HG03045 (cell line): ENCODE measurements at regions not wholly inside any gene's neighbourhood (a gene's known extent, or its start where the extent isn't known, plus 50 kb on each side); places are given as distances from the start of the nearest gene placed in this dataset.
"Not testable (repeated sequence)": the region's sequence is repeated elsewhere in the genome, so short reads cannot be mapped to it uniquely, and the experiment has no call there.

Experiments used
- ATAC-seq: cut with Tn5 transposase; IDR thresholded peaks from one replicate; pipeline ENCODE4 v1.9.1; 2021; ENCODE audit warnings: mild to moderate bottlenecking, moderate library complexity; ENCODE audit not compliant: unreplicated experiment

DNA sequence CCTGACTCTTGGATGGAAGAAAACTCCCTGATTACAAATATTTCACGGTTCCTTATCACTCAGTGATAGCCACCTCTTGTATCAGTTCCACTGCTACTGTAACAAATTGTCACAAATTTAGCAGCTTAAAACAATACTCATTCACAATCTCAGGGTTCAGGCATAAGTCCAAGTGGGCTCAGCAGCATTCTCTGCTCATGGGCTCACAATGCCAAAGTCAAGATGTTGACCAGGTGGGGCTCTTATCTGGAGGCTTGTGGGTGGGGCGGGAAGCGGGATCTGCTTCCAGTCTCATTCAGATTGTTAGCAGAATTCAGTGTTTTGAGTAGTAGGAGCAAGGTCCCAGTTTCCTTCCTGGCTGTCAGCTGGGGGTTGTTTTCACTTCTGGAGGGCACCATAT is 137.3 kb upstream of the FAM78B start:
- no peak for ATAC-seq

DNA sequence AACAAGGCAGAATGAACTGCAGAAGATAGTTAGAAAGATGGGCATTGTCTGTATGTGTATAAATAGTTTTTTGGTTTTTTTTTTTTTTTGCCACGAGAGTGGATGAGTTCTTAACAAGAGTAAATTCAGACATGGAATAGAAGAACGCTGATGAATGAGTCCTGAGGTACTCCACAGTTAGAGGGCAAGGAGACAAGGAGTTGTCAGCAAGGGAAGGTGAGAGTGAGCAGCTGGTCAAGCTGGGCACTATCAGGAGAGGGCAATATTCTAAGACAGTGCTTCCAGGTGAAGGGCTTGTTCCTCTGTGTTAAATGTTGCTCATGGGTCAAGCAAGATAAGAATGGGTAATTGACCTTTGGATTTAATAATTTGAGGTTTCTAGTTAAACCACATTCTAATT is 138.6 kb upstream of the FAM78B start:
- ATAC-seq = no peak

DNA sequence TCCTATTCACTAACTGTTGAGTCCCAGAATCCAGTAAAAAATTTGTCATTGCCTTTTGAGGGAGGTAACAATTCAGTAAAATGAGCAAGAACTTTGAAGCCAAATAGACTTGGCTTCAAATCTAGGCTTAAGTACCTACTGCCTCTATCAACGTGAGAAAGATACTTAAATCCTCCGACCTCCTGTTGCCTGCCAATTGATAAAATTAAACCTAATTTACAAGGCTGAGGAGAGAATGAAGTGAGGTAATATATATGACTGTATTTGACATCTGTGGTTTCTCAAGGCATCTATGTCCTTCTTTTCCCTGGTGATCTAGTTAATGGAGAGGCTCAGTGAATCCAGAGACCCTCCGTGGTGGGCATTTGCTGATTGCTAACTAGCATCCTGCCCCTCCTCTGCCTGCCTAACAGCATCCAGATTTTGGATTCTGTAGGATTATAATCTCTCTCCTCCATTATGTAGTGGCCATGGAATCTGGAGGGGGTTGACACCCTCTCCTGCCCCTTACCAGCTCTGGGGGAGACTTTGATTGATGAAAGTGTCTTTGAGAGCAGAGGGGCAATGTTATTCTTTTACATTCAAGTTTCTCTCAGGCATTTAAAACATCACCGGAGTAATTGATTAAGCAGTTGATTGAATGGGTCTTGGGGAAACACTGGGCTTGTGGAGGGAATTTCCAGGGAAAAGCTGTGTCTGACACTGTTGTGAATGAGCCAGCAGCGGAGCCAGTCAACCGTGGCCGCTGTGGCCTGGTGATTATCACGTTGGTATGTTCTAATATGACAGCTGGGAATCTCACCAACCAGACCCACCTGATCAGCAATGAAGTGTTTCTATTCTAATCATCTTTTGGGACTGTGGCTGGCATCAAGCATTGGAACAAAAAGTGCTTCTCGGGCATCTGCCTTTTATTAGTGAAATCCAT is 140.7 kb upstream of the FAM78B start:
- no peak for ATAC-seq

DNA sequence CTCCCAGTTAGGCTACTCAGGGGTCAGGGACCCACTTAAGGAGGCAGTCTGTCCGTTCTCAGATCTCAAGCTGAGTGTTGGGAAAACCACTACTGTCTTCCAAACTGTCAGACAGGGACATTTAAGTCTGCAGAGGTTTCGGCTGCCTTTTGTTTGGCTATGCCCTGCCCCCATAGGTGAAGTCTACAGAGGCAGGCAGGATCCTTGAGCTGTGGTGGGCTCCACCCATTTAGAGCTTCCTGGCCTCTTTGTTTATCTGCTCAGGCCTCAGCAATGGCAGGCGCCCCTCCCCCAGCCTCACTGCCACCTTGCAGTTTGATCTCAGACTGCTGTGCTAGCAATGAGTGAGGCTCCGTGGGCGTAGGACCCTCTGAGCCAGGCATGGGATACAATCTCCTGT is 149.5 kb upstream of the FAM78B start:
- not testable (repeated sequence) for ATAC-seq

DNA sequence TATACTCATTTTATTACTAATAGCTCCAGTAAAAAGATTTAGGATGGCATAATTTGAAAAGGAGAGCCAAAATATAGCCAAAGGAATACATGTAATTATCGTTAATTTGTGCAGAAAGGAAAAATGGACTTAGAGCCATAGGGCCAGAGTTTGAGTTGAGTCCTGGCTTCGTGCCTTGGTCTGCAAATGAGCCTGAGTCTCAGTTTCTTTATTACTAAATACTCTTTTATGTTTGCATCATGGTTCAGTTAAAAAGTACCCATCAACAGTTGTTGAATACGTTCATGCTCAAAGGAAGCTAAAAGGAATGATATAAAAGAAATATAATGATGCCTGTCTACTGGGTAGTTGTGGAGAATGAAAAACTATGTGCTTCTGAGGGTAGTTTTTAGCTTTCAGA is 155.7 kb upstream of the FAM78B start:
- ATAC-seq = no peak

DNA sequence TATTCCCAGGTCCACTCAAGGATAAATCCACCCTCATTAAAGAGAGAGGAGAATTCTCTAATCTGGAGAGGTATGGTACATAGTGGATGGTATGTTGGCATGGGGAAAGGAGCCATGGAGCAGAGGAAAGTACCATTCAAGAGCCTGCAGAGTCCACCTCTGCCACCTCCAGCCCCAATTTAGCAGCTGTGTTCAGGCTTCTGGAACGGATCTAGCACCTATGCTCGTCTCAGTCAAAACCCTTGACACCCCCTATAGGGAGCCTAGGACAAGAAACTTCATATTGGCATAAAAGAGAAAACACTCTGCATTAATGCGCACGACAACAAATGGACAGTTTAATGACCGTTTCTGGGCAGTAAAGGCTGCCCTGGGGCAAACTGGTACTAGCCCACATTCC is 161.1 kb upstream of the FAM78B start:
- no peak for ATAC-seq

DNA sequence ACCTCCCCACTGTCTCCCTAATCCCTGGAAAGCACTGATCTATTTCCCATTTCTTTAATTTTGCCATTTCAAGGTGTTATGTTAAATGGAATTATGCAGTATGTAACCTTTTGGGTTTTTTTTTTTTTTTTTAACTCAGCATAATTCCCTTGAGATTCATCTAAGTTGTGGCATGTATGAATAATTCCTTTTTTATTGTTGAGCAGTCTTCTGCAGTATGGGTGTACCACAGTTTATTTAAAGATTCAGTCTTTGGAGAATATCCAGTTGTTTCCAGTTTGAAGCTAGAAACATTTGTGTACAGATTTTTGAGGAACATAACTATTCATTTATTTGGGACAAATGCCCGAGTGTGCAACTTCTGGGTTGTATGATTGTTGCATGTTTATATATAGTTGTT is 162.2 kb upstream of the FAM78B start:
- no peak for ATAC-seq

DNA sequence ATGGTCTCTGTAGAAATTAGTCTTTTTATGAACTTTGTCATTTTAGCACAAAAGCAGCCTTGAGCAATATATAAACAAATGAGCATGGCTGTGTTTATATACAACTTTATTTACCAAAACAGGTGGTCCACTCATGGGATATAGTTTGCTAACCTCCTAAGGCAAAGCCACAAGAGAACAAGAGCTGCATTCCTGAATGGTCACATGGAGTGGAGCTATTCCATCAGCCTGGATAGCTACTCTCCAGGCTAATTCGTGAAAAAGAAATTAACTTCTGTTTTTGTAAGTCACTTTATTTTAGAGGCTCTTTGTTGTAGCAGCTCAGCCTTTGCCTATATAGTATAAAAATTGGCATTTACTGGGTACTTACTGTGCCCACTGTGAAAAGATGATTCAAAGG is 163.3 kb upstream of the FAM78B start:
- ATAC-seq = no peak

DNA sequence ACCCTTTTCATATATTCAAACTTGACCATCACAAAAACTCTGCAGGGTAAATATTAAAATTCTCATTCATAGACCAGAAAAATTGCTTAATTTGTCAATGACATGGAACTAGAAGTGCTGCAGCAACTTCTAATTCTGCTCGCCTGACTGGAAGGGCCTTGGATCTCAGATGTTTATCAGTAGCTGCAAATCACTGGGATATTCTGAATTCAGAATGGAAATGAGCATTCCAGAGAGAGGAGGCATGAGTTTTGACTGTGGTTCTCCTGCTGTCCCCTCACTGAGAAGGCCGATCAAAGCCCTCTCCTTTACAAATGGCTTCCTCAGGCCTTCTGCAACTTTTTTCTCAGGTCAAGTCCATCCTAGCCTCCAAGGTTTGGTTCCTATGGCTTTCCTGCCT is 171.3 kb upstream of the FAM78B start:
- ATAC-seq = no peak

DNA sequence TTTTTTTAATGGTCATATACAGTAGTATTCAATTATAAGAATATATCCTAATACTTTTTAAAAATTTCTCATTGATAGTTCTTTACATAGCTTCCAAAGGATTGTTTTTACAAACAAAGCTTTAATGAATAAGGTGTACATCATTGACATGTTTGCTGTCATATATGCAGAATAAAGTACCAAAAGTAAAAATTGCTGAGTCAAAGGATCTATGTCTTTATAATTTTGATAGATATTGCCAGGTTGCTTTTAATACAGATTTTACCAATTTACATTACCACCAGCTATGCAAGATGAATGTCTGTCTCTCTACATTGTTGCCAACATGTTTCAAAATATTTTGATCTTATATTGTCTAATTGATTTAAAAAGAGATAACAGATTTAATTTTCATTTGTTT is 173.9 kb upstream of the FAM78B start:
- no peak for ATAC-seq

DNA sequence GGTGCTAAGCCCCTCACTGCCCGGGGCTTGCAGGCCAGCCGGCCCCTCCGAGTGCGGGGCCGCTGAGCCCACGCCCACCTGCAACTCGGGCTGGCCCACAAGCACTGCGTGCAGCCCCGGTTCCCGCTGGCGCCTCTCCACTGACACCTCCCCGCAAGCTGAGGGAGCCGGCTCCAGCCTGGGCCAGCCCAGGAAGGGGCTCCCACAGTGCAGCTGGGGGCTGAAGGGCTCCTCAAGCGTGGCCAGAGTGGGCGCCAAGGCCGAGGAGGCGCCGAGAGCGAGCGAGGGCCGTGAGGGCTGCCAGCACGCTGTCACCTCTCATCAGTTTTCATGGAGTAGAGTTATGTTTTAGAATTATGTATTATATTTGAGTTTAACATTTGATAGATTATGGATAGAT is 176.5 kb upstream of the FAM78B start:
- ATAC-seq = no peak

DNA sequence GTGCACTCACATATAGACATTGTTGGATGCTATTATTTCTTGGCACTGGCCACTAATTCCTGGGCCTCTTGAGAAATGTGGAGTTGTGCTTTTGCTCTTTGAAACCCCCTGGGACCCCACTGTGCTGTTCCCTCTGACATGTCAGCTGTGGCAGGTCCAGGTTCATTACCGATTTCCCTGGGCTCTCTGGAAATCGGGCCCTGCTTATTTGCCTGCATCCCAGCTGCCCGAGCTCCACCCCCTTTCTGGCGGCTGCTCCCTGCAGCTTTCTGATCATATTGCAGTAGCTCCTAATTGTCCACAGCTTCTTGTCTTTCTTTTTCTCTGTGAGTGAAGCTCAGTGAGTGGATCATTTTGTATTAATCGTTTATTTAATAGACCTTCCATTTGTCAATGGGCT is 183.7 kb upstream of the FAM78B start:
- no peak for ATAC-seq

DNA sequence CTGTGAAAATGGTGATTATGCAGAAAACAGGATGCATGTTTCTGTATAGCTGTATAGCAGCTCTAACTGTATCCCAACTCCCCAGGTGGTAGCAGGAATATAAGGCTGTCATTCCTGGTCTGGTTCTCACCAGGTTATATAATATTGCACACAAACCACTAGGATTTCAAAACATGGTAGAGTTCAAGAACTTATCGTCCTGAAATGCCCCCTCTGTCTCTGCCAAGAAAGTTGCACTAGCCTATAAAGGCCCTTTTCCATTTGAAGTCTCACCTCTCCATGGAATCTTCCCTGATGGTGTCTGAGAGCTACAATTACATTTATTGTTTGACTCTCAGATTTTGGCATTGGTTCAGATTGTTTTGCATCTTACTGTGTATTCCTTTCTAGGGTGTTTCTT is 184.9 kb upstream of the FAM78B start:
- ATAC-seq = no peak

DNA sequence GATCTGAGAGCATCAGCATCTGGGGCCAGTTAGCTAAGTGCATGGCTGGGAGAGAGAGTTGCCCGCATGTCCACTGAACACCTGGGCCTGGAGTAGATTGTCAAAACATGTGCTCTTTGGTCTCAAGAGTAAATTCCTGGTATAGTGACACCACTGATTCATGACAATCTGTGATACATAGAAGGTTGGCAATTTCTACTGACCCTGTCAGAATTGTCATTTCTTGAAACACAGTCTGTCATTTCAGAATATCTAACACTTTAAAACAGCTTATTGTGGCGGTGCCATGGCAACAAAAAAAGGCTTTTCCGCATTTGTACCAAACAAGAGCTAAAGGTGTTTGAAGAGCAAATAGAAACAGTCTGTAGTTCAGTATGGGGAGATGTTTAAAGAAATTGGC is 186.4 kb upstream of the FAM78B start:
- no peak for ATAC-seq

DNA sequence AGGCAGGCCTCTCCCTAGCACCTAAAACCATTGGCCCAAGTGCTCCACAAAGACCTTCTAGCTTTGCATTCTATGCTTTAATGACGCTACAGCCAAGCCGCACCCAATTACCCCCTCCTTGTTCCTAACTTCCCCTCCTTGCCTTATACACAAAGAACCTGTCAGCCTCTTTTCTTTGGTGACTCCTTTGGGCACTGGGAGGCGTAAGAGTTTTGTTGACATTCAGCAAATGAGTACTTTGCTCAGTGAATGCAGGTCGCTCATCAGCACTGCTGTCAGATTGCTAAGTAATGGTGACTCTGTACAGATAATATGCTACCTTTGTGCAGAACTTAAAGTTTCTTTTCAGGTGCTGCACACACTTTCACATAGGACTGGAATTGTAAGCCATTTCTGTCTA is 187.6 kb upstream of the FAM78B start:
- no peak for ATAC-seq

DNA sequence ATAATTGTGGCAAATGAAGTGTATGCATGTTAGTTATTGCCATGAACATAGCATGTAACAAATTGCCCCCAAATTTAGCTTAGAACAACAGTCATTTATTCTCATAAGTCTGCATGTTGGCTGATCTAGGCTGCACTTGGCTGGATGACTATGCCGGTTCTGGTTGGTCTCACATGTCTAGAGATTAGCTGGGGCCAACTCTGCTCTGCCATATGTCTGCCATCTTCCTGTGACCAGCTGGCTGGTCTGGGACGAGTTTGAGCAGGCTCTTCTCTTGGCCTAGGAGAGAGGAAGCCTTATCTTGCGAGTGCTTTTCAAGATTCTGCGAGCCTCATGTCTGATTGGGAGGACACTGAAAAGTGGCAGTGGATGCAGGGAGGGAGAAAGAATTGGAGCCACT is 198.3 kb upstream of the FAM78B start:
- no peak for ATAC-seq

DNA sequence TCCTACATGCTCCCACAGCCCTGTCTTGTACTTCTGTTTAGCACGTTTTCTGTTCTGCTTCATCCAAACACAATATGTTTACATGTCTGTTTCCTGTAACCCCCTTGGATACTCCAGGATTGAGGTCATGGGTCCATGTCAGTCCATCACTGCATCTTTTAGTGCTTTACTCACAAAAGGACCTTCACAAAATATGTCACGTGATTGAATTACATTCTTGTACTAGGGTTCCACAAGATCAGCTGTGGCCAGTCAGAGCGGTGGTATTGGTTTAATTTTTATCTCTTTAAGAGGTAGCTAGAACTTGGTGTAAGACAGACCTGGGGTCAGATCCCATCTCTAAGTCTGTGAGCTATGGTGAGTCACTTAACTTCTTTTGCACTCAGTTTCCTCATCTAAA is 201.2 kb upstream of the FAM78B start:
- ATAC-seq = no peak

DNA sequence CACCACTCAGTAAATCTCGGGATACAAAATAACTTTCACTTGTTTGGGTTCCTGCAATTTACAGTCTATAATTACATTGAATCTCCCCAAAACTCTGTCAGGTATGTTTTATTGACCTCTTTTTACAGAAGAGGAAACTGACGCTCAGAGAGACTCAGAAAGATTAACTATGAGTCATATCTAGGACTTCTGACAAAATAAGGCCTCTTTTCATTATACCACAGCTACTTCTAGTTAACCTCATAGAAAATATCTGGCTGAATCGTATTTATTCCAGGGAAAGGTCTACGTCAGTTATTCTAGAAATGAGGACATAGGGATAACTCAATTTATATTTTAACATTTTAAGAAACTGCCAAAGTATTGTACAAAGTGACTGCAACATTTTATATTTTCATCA is 211.1 kb upstream of the FAM78B start:
- no peak for ATAC-seq

DNA sequence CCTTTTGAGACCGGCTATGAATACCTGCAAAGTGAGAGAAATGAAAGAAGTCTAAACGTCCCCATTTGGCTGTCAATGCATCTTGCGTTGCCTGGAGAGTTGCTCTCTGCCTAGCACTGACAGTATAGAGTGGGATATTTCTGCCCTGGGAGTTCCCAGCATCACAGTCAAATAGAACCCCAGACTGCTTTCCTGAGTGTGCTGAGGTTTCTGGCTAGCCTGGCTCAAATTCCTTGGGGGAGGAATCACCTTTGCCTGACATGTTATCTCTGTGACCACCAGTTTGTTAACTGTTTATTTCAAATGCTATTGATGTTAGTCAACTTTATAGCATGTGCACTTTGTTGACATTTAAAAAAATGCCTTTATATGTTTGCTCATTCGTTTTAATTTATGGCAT is 212.0 kb upstream of the FAM78B start:
- no peak for ATAC-seq

DNA sequence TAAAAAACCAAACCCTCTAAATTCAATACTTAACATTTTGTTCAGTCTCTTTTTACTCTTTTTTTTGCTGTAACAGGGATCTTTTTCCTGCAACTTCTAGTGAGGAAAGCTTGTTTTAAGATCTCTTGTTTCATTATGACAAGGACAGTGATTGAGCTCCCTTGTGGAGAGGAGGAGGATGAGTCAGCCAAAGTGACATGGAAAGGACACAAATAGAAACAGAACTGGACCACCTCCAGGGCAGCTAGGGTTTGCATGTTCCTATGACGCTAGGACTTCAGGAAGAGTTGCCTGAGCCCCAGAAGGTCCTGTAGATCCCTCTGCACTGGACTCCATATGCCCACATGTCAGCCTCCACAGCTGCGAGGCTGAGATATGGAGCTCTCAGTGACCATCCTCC is 212.6 kb upstream of the FAM78B start:
- no peak for ATAC-seq

DNA sequence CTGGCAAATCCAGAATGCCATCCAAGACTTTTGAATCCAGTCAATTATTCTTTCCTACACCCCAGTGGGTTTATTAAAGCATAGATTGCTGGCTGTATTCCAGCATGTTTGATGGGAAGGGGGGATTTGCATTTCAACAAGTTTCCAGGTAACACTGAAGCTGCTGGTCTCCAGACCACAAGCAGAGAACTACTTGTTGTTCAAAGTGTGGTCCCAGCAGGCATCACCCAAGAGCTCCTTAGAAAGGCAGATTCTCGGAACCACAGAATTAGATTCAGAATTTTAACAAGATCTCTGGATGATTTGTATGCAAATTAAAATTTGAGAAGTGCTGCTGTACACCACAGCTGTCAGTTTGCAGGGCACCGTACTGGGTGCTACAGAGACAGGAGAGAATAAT is 216.3 kb upstream of the FAM78B start:
- ATAC-seq = no peak

DNA sequence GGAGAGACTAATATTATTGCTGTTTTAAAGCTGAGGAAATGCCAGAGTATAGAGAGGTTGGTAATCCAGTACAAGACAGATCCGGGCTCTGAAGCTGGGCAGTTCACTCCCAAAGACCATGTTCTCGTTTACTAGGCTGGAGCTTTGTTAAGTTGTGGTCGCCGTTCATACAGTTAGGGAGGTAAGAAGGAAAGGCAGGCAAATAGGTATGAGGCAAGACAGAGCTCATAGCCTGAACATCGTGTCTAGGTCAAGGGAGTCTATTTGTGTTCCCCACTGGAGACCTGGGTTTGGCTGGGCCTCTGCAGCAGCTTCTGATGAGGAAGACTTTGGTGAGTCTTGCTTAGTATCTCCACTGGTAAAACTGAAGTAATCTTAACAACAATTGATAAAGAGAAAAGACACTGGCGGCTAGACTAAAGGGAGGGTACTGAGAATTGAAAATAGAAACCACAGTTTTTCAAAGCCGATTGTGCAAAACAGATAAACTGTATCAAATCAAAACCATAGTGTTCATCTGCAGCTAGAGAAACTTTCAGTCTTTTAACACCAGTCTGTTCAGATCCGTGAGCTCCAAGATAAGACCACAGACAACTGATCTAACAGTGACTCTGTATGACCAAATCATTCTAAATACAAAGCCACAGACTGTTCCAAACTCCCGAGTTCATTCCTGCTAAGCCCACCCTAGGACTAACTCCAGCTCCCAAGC is 217.0 kb upstream of the FAM78B start:
- ATAC-seq = no peak
